Mucosa of rectum (tissue), 2 donors: ENCODE measurements at regions not wholly inside any gene's neighbourhood (a gene's known extent, or its start where the extent isn't known, plus 50 kb on each side); places are given as distances from the start of the nearest gene placed in this dataset.
"Not testable (repeated sequence)": the region's sequence is repeated elsewhere in the genome, so short reads cannot be mapped to it uniquely, and the experiment has no call there.

ENCODE experiments used
- H3K27ac ChIP-seq, 2 donors: one replicate each; pipeline ENCODE4 v1.7.0; 2013; ENCODE audit warnings: inconsistent platforms in 2 of 2, low read depth in 2 of 2, low read length in 2 of 2
- H3K27me3 ChIP-seq, 2 donors: one replicate each; pipeline ENCODE4 v1.7.0; 2013; ENCODE audit warnings: low read length in 2 of 2; ENCODE audit not compliant: control insufficient read depth in 2 of 2, insufficient read depth in 2 of 2
- H3K36me3 ChIP-seq, 2 donors: one replicate each; pipeline ENCODE4 v1.7.0; 2013; ENCODE audit warnings: low read length in 2 of 2; ENCODE audit not compliant: control insufficient read depth in 2 of 2, insufficient read depth in 2 of 2
- H3K4me1 ChIP-seq, 2 donors: one replicate each; pipeline ENCODE4 v1.7.0; 2013; ENCODE audit warnings: low read length in 2 of 2, mild to moderate bottlenecking in 1 of 2; ENCODE audit not compliant: control insufficient read depth in 2 of 2, insufficient read depth in 2 of 2
- H3K4me3 ChIP-seq, 2 donors: one replicate each; pipeline ENCODE4 v1.7.0; 2013; ENCODE audit warnings: low read length in 2 of 2
- H3K9ac ChIP-seq, 2 donors: one replicate each; pipeline ENCODE4 v1.7.0; 2013; ENCODE audit warnings: low read length in 2 of 2, low read depth in 1 of 2, mild to moderate bottlenecking in 1 of 2
- H3K9me3 ChIP-seq, 2 donors: one replicate each; pipeline ENCODE4 v1.7.0; 2013; ENCODE audit warnings: low read length in 2 of 2; ENCODE audit not compliant: control insufficient read depth in 2 of 2
- donor health status: healthy.
- donor health status: Normal muscosa, but diverticular disease.

GRCh38 chr21:18118566-18118965, 126.1 kb upstream of the CHODL start:
- H3K27ac ChIP-seq, result no peak overlapping the region
- no peaks in the 10 kb centered on the region for H3K27me3 ChIP-seq
- no peak overlapping the region for H3K9ac ChIP-seq
- no peaks in the 10 kb centered on the region for H3K36me3 ChIP-seq
- H3K4me1 ChIP-seq, result no peaks in the 10 kb centered on the region
- no peaks in the 10 kb centered on the region for H3K9me3 ChIP-seq
- no peak overlapping the region for H3K4me3 ChIP-seq

- H3K9ac ChIP-seq, result no peak overlapping the region
- H3K27ac ChIP-seq, result no peak overlapping the region
- no peaks in the 10 kb centered on the region for H3K27me3 ChIP-seq
- H3K4me1 ChIP-seq, result no peaks in the 10 kb centered on the region
- H3K9me3 ChIP-seq, result no peaks in the 10 kb centered on the region
- H3K4me3 ChIP-seq, result no peak overlapping the region
- H3K36me3 ChIP-seq, result no peaks in the 10 kb centered on the region
Measured at GRCh38 chr21:18117176-18117575, 127.5 kb upstream of the CHODL start.

- no peaks in the 10 kb centered on the region for H3K27me3 ChIP-seq
- no peaks in the 10 kb centered on the region for H3K36me3 ChIP-seq
- no peak overlapping the region for H3K27ac ChIP-seq
- H3K9me3 ChIP-seq, result no peaks in the 10 kb centered on the region
- no peak overlapping the region for H3K9ac ChIP-seq
- H3K4me3 ChIP-seq, result no peak overlapping the region
- no peaks in the 10 kb centered on the region for H3K4me1 ChIP-seq
Measured at GRCh38 chr21:18114810-18115209, 129.8 kb upstream of the CHODL start.

- no peak overlapping the region for H3K4me3 ChIP-seq
- peaks cover 0 to 4% of the 10 kb centered on the region in 2 donors for H3K9me3 ChIP-seq
- no peak overlapping the region for H3K9ac ChIP-seq
- no peaks in the 10 kb centered on the region for H3K36me3 ChIP-seq
- no peaks in the 10 kb centered on the region for H3K4me1 ChIP-seq
- H3K27me3 ChIP-seq, result no peaks in the 10 kb centered on the region
- no peak overlapping the region for H3K27ac ChIP-seq
Measured at GRCh38 chr21:18104802-18105201, 139.8 kb upstream of the CHODL start.

- H3K9me3 ChIP-seq, H3K27me3 ChIP-seq, H3K4me3 ChIP-seq, H3K27ac ChIP-seq, H3K36me3 ChIP-seq, H3K4me1 ChIP-seq, H3K9ac ChIP-seq: not testable (repeated sequence)
Measured at GRCh38 chr21:18096413-18096812, 148.2 kb upstream of the CHODL start.

- H3K9me3 ChIP-seq, result peaks cover 9 to 10% of the 10 kb centered on the region in 2 donors
- no peak overlapping the region for H3K4me3 ChIP-seq
- no peaks in the 10 kb centered on the region for H3K36me3 ChIP-seq
- H3K27ac ChIP-seq, result no peak overlapping the region
- H3K4me1 ChIP-seq, result no peaks in the 10 kb centered on the region
- H3K9ac ChIP-seq, result no peak overlapping the region
- H3K27me3 ChIP-seq, result no peaks in the 10 kb centered on the region
Measured at GRCh38 chr21:18089786-18090185, 154.8 kb upstream of the CHODL start.

GRCh38 chr21:18070392-18070791, 174.2 kb upstream of the CHODL start:
- Histone ChIP-seq H3K9ac (no peak overlapping the region), H3K9me3 (no peaks in the 10 kb centered on the region), H3K36me3 (no peaks in the 10 kb centered on the region), H3K4me1 (no peaks in the 10 kb centered on the region), H3K27me3 (no peaks in the 10 kb centered on the region), H3K4me3 (no peak overlapping the region), H3K27ac (no peak overlapping the region)

GRCh38 chr21:18069875-18070274, 174.8 kb upstream of the CHODL start:
- no peaks in the 10 kb centered on the region for H3K4me1 ChIP-seq

GRCh38 chr21:18060402-18060801, 184.2 kb upstream of the CHODL start:
- no peaks in the 10 kb centered on the region for H3K4me1 ChIP-seq
- no peak overlapping the region for H3K27ac ChIP-seq
- H3K27me3 ChIP-seq, result no peaks in the 10 kb centered on the region
- no peak overlapping the region for H3K4me3 ChIP-seq
- H3K9ac ChIP-seq, result no peak overlapping the region
- H3K36me3 ChIP-seq, result no peaks in the 10 kb centered on the region
- peaks cover 0 to 3% of the 10 kb centered on the region in 2 donors for H3K9me3 ChIP-seq

More at GRCh38 chr21:18069875-18070274, 174.8 kb upstream of the CHODL start:
- H3K27ac ChIP-seq, result no peak overlapping the region
- no peak overlapping the region for H3K4me3 ChIP-seq
- H3K9ac ChIP-seq, result no peak overlapping the region
- no peaks in the 10 kb centered on the region for H3K36me3 ChIP-seq
- H3K27me3 ChIP-seq, result no peaks in the 10 kb centered on the region
- no peaks in the 10 kb centered on the region for H3K9me3 ChIP-seq

- no peaks in the 10 kb centered on the region for H3K4me1 ChIP-seq
- no peaks in the 10 kb centered on the region for H3K36me3 ChIP-seq
- no peak overlapping the region for H3K4me3 ChIP-seq
- peaks cover 0 to 3% of the 10 kb centered on the region in 2 donors for H3K9me3 ChIP-seq
- no peak overlapping the region for H3K27ac ChIP-seq
- H3K27me3 ChIP-seq, result no peaks in the 10 kb centered on the region
- H3K9ac ChIP-seq, result no peak overlapping the region
Measured at GRCh38 chr21:18058731-18059398, 185.8 kb upstream of the CHODL start.

- Histone ChIP-seq H3K9ac (no peak overlapping the region), H3K27me3 (no peaks in the 10 kb centered on the region), H3K4me1 (no peaks in the 10 kb centered on the region), H3K36me3 (no peaks in the 10 kb centered on the region), H3K9me3 (no peaks in the 10 kb centered on the region), H3K4me3 (no peak overlapping the region), H3K27ac (no peak overlapping the region)
Measured at GRCh38 chr21:18053151-18053550, 191.5 kb upstream of the CHODL start.
